Panc1 (cell line): ENCODE measurements at regions not wholly inside any gene's neighbourhood (a gene's known extent, or its start where the extent isn't known, plus 50 kb on each side); places are given as distances from the start of the nearest gene placed in this dataset.

Source experiments
- ATAC-seq: fragments of 200-7000 bp; cut with Tn5 transposase; 2 replicates; pipeline ENCODE4 v1.9.1; 2020; ENCODE audit warnings: mild to moderate bottlenecking, moderate library complexity
- BruUV-seq: library from RNA; stranded (reverse); fragments of 400-500 nt; replicated peaks from 2 replicates; lab custom pipeline; 2021; lab: Mats Ljungman, UMichigan
- CTCF ChIA-PET: fragments of 300-600 bp; sonication (Branson Sonifier 250); formaldehyde crosslinking; loops from one replicate; lab custom pipeline; 2022; ENCODE audit warnings: antibody characterized with exemption; lab: Charles Lee
- POLR2A ChIA-PET: fragments of 300-600 bp; sonication (Branson Sonifier 250); formaldehyde crosslinking; loops from one replicate; lab custom pipeline; 2022; ENCODE audit warnings: antibody characterized with exemption; lab: Charles Lee
- DNase-seq: peaks from one replicate; pipeline ENCODE4 v3.0.0-alpha.2; 2010; ENCODE audit warnings: low read depth, low spot score
- H3K27ac ChIP-seq: 2 replicates; pipeline ENCODE4 v1.5.1; 2011; ENCODE audit warnings: mild to moderate bottlenecking, low read length, inconsistent platforms
- H3K27me3 ChIP-seq: fragments of 200-500 bp; sonication (Bioruptor generic); 2 replicates; pipeline ENCODE4 v1.6.0; 2014; ENCODE audit warnings: low read length, inconsistent platforms; ENCODE audit not compliant: control insufficient read depth, insufficient read depth
- H3K36me3 ChIP-seq: fragments of 200-500 bp; sonication (Bioruptor generic); 2 replicates; pipeline ENCODE4 v1.5.1; 2014; ENCODE audit warnings: inconsistent platforms, mild to moderate bottlenecking, low read length, moderate library complexity; ENCODE audit not compliant: control insufficient read depth, insufficient read depth
- H3K4me1 ChIP-seq: 2 replicates; pipeline ENCODE4 v1.5.1; 2011; ENCODE audit warnings: inconsistent platforms, mild to moderate bottlenecking, low read length, moderate library complexity; ENCODE audit not compliant: control insufficient read depth, insufficient read depth
- H3K4me3 ChIP-seq, 2 experiments: 2 replicates each; pipeline ENCODE4 v1.5.1; 2011 to 2012; ENCODE audit warnings: low read depth in 2 of 2, low read length in 2 of 2, mild to moderate bottlenecking in 2 of 2, inconsistent platforms in 1 of 2, moderate library complexity in 1 of 2
- H3K9me3 ChIP-seq: fragments of 200-500 bp; sonication (Bioruptor generic); 2 replicates; pipeline ENCODE4 v1.5.1; 2014; ENCODE audit warnings: low read depth, mild to moderate bottlenecking, inconsistent platforms, low read length, moderate library complexity; ENCODE audit not compliant: control insufficient read depth, insufficient read depth
- POLR2AphosphoS5 ChIP-seq: IDR thresholded peaks from 2 replicates; pipeline ENCODE4 v1.6.1; 2012; ENCODE audit warnings: mild to moderate bottlenecking, low read depth, low read length, moderate library complexity
- SIN3A ChIP-seq: IDR thresholded peaks from 2 replicates; pipeline ENCODE4 v1.6.1; 2012; ENCODE audit warnings: low read depth, mild to moderate bottlenecking, low read length, moderate library complexity, borderline replicate concordance; ENCODE audit not compliant: insufficient read depth
- TCF7L2 ChIP-seq: IDR thresholded peaks from 2 replicates; pipeline ENCODE4 v1.6.1; 2011; ENCODE audit warnings: mild to moderate bottlenecking, low read depth, low read length, inconsistent platforms
- in situ Hi-C: cut with HindIII; loops from 2 replicates; pipeline ENCODE4 v1.10.0; 2016; ENCODE audit warnings: low sequenced_read_pairs, low pct_unique_long_range_greater_than_20kb
- intact Hi-C: fragments of 100-400 bp; cut with micrococcal nuclease; formaldehyde crosslinking; loops from one replicate; pipeline ENCODE4 v1.10.0; 2022; ENCODE audit not compliant: unreplicated experiment
- TF ChIP-seq, protein P1 (sequence below), 2 experiments: IDR thresholded peaks; 2 replicates each; pipeline ENCODE4 v1.6.1; 2011 to 2012; ENCODE audit warnings: low read depth in 2 of 2, control low read depth in 1 of 2, low read length in 1 of 2, mild to moderate bottlenecking in 1 of 2, moderate library complexity in 1 of 2; ENCODE audit not compliant: insufficient read depth in 1 of 2
- TF ChIP-seq, protein P2 (sequence below): fragments of 450-650 bp; IDR thresholded peaks from 2 replicates; pipeline ENCODE4 v1.5.1; 2017; ENCODE audit warnings: mild to moderate bottlenecking

DNA sequence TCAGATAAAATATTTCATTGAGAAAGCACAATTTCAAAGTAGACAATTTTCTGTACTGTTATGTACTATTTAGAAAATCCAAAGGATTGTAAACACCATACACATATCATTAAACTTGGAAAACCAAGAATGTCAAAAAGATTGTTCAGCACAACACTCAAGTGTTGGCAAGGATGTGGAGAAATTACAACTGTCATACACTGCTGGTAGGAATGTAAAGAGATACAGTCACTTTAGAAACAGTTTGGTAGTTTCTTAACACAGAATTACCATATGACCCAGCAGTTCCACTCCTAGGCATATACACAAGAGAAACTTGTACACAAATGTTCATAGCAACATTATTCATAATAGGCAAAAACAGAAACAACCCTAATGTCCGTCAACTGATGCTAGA lies 71.2 kb downstream of the OR2K2 start:
- TF ChIP-seq, protein P1, sequence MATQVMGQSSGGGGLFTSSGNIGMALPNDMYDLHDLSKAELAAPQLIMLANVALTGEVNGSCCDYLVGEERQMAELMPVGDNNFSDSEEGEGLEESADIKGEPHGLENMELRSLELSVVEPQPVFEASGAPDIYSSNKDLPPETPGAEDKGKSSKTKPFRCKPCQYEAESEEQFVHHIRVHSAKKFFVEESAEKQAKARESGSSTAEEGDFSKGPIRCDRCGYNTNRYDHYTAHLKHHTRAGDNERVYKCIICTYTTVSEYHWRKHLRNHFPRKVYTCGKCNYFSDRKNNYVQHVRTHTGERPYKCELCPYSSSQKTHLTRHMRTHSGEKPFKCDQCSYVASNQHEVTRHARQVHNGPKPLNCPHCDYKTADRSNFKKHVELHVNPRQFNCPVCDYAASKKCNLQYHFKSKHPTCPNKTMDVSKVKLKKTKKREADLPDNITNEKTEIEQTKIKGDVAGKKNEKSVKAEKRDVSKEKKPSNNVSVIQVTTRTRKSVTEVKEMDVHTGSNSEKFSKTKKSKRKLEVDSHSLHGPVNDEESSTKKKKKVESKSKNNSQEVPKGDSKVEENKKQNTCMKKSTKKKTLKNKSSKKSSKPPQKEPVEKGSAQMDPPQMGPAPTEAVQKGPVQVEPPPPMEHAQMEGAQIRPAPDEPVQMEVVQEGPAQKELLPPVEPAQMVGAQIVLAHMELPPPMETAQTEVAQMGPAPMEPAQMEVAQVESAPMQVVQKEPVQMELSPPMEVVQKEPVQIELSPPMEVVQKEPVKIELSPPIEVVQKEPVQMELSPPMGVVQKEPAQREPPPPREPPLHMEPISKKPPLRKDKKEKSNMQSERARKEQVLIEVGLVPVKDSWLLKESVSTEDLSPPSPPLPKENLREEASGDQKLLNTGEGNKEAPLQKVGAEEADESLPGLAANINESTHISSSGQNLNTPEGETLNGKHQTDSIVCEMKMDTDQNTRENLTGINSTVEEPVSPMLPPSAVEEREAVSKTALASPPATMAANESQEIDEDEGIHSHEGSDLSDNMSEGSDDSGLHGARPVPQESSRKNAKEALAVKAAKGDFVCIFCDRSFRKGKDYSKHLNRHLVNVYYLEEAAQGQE (IDR thresholded peaks at IDR 0.05; ENCODE audit: insufficient read depth in 1 of 2, low read depth in 2 of 2, low read length in 1 of 2): no peak
- TF ChIP-seq, protein P2, sequence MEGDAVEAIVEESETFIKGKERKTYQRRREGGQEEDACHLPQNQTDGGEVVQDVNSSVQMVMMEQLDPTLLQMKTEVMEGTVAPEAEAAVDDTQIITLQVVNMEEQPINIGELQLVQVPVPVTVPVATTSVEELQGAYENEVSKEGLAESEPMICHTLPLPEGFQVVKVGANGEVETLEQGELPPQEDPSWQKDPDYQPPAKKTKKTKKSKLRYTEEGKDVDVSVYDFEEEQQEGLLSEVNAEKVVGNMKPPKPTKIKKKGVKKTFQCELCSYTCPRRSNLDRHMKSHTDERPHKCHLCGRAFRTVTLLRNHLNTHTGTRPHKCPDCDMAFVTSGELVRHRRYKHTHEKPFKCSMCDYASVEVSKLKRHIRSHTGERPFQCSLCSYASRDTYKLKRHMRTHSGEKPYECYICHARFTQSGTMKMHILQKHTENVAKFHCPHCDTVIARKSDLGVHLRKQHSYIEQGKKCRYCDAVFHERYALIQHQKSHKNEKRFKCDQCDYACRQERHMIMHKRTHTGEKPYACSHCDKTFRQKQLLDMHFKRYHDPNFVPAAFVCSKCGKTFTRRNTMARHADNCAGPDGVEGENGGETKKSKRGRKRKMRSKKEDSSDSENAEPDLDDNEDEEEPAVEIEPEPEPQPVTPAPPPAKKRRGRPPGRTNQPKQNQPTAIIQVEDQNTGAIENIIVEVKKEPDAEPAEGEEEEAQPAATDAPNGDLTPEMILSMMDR: no peak
- TF ChIP-seq TCF7L2: no peak
- no peak for TF ChIP-seq SIN3A
- no peak for TF ChIP-seq POLR2AphosphoS5
- Histone ChIP-seq H3K36me3 (no peaks in the 10 kb centered on the region), H3K4me1 (no peaks in the 10 kb centered on the region), H3K9me3 (no peaks in the 10 kb centered on the region), H3K4me3 (no peak overlapping the region), H3K27ac (no peak overlapping the region), H3K27me3 (no peaks in the 10 kb centered on the region)
- intact Hi-C loops: no loop called here
- in situ Hi-C loops: no loop called here
- CTCF ChIA-PET: no interaction called here
- ATAC-seq (no peak), DNase-seq (no peak)
- no TSS peak for BruUV-seq
- POLR2A ChIA-PET: no interaction called here

DNA sequence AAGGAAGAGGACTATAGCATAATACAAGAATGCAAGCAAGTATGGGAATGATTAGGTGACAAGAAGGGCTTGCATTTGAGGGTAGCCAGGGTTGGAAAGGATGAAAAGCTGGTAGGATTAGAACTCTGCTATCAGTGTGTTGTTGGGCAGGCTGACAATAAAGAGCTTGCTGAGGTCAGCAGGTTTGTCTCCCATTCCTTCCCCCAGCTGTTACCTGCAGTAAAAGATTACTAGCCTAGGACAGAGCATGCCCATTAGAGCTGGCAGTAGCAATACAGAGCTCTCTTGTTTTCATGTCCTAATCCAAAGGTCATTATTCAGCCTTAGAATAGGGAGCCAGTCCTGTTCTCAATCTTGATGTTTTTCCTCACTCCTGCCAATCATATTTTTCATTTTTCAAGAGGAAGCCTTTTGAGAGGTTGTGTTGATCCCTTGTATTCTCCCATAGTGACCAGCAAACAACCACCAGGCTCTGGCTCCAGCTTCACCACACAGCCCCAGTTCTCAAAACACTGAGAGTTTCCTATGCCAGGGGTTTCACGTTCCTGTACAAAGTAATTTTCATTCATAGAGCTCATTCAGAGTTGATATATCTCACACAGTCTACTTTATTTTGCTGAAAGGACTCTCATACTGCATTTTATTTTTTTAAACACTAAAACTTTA lies 71.7 kb downstream of the OR2K2 start:
- no peaks in the 10 kb centered on the region for H3K36me3 ChIP-seq
- no peaks in the 10 kb centered on the region for H3K9me3 ChIP-seq
- in situ Hi-C loops (no loop called here), intact Hi-C loops (no loop called here)
- H3K27me3 ChIP-seq: no peaks in the 10 kb centered on the region
- TF ChIP-seq POLR2AphosphoS5 (no peak), SIN3A (no peak), TCF7L2 (no peak)
- TF ChIP-seq, protein P2: no peak
- TF ChIP-seq, protein P1 (IDR thresholded peaks at IDR 0.05; ENCODE audit: insufficient read depth in 1 of 2, low read depth in 2 of 2, low read length in 1 of 2): no peak
- no peak for ATAC-seq
- POLR2A ChIA-PET: no interaction called here
- no peaks in the 10 kb centered on the region for H3K4me1 ChIP-seq
- CTCF ChIA-PET: no interaction called here
- no peak overlapping the region for H3K4me3 ChIP-seq
- no peak for DNase-seq
- H3K27ac ChIP-seq: no peak overlapping the region
- BruUV-seq: no TSS peak
